Kidney capillary endothelial cell (primary cell): ENCODE measurements at regions not wholly inside any gene's neighbourhood (a gene's known extent, or its start where the extent isn't known, plus 50 kb on each side); places are given as distances from the start of the nearest gene placed in this dataset.
A peak's percentile ranks its signal among the peaks of the same experiment; 100 is the strongest.

Source experiments
- DNase-seq: peaks from one replicate; pipeline ENCODE4 v3.0.0-alpha.2; 2018; ENCODE audit warnings: low spot score

DNA sequence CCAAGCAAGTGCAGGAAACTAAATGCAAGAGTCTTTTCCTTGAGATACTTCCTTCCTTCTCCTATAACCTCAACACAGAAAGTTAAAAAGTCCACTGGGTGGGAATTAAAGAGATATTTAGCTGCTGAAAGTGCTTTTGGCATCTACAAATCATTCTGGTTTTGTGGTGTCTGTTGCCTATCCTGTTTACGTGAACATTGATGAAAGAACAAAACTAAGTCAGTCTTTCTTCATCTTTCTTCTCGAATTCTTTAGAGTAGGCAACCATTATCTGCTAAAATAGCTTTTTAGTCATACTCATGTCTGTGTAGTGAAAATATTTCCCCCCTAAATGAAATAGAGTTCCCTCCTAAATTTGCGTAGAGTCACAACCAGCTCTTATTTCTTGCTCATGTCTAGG, 838.6 kb downstream of the GATA3 start:
- DNase-seq: no peak

DNA sequence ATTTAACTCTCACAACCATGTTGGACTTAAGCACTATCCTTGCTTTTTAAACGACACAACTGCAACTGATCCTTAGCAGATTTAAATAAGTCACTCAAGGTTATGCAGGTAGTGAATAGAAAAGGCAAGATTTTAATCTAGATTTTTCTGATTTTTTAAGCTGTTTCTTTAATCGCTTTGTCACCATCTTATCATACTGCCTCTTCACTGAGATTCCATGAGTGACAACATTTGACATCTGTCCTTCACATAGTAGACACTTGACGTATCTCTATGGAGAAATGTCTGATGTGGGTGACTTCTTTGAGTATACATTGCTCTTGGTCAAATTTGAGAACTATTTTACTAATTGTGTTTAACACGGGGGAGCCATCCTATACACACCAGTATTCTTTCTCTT, 839.7 kb downstream of the GATA3 start:
- no peak for DNase-seq

DNA sequence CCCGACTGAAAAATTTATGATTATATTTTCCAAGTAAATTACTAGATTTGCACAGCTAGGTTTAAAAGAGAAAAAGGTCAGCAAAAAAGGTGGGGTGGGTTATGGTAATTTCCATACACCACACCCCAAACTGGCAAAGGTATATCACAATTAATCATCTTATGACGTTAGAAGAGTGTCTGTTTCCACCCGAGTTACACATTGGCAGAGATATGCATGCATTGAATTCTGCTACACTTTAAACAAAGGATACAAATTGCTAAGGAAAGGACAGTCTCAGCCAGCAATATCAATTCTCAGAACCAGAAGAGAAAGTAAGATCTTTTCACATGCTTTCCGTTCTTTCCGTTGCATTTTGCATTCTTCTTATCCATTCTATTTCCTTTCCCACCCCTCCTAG, 843.3 kb downstream of the GATA3 start:
- DNase-seq: no peak

DNA sequence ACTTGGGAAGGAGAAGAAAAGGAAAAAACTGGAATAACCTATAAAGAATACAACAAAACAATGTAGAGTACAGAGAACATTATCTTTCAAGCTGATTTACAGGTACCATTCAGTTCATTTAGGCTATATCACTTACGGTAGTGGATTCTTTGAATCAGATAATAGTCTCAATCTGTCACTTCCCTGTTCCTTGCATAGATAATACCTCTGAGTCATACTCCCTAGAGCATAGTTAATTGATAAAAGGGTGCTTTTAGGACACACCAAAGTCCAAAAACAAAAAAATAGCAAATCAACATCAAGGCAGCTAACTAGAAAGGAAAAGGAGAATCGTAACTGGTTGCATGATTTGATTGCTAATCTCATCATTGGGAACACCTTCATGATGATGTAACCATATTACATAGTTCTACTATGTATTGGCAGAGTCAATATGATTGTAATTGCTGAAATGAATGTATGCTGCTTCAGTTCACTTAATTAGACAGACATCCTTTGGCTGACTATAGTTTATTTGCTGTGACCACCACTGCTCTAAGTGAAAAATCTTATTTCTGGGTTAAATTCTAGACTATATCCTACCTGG, 844.4 kb downstream of the GATA3 start:
- DNase-seq: no peak

DNA sequence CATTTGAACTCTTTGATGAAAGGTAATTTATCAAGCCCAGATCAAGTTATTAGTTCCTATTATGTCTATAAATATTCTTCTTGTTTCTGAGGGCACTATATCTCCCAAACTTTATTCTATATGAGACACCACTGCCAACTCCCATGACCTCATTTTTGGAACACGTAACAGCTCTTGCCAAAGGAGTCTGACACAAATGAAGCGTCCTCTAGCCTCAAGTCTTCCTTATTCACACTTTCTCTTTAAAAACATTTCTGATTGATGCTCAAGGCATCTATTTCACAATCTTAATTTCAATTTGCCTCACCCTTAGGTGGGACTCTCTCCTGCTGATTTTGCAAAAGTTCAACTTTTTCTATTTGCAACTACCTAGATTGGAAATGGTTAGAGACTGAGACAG, 848.4 kb downstream of the GATA3 start:
- DNase-seq: no peak

DNA sequence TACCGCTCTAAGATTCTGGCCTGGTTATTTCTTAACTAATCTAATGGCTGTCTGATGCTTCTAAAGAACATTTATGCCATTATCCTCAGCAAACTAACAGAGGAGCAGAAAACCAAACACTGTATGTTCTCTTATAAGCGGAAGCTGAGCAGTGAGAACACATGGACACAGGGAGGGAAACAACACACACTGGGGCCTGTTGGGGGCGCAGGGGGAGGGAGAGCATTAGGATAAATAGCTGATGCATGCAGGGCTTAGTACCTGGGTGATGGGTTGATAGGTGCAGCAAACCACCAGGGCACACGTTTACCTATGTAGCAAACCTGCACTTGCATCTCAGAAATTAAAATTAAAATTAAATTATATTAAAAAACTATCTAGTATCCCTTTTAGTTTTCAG, 853.5 kb downstream of the GATA3 start:
- DNase-seq: no peak

DNA sequence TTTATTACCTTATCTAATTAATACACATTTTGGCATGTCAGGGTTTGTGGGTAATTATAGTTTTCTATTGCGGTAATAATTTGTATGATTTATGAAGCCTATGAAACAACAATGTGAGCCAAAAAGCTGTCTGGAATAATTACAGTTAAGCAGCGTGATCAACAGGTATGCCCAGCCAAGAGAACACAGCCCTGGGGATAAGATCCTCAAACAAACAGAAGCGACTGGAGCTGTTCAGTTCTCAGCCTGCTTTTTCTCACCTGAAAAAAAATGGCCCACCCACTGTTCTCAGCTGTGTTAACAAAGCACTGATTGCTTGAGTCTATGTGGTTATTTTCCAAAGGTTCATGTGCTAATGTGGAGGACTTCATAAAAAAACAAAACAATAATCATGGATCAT, 855.8 kb downstream of the GATA3 start:
- no peak for DNase-seq

DNA sequence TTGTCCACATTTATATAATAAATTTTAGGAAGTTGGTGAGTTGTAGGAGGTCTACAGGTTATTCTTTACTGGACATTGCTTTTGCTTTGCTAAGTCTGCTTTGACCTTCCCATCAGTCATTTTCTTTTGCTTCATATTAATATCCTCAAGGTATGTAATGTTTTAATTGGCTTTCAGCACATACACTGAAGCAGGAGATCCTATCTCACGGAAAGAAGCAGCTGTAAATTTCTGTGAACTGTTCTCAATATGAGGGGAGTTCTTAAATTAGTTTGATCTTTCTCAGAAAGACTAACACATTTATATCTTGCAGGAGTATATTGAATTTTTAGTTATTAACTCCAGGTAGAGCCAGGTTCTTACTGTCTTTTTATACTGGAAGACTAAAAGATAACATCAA, 856.5 kb downstream of the GATA3 start:
- DNase-seq: no peak

DNA sequence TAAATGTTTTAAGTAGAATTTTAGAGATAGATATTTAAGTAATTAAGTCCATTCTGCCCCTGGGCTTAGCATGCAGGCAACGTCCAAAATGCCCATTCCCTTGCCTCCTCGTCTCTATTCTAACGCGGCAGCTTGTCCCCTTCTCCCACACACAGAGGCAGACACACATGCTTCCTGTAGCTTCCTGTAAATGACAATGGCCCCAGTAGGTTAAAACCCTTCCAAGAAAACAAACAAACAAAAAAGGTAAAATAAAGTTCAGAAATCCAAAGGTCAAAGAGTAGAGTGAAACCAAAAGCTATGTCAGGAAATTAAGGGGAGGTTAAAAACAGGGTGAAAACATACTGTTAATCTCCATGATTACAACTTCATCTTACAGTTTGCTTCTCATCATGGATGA, 857.6 kb downstream of the GATA3 start:
- DNase-seq: no peak

DNA sequence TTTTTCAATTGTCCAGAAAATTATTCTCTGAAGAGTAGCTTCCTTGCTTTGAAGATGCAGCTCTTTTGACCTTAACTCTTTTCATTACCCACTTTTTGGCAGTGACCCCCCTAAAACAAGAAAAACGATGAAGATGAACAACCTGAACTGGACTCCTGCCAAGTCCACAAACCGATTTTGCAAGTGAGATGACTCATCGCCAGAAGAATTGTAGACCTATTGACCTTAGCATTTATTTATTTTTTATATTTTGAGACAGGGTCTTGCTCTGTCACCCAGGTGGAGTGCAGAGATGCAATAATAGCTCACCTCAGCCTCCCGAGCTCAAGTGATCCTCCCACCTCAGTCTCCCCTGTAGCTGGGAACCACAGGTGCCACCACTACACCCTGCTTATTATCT, 859.2 kb downstream of the GATA3 start:
- DNase-seq: peak; percentile 10

DNA sequence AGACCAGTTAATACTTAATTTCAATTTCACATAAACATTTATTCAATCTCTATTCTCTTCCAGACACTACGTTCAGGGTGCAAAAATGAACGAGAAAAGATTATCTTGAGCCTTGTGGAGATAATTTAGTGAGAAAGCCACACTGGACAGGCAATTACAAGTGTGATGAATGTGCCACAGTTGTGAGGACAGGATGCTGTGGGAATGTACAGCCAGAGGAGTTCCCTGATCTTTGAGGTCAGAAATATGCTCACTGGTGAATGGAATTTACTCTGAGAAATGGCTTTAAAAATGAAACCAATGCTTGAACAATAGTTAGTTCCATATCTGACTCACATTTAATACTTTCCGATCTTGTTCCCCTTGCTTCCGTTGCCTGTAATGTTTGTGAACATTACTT, 864.8 kb downstream of the GATA3 start:
- DNase-seq: peak; percentile 24

DNA sequence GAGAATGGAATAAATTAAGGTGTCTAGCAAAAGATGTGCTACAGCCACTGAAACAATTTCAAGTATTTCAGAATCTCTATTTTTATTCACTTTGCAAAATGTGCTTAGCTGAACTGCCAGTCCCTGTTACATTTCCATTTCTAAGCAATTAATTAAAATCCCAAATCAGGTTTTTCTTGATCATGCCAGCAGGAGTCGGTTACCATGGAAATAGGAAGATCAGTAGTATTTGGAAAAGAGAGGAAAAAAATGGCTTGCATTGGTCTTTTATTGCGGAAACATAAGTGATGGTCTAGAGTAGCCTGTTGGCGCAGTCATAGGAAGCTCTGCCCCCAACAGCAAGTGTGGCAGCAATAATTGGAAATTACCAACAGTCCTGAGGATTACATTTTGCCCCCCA, 867.1 kb downstream of the GATA3 start:
- no peak for DNase-seq

DNA sequence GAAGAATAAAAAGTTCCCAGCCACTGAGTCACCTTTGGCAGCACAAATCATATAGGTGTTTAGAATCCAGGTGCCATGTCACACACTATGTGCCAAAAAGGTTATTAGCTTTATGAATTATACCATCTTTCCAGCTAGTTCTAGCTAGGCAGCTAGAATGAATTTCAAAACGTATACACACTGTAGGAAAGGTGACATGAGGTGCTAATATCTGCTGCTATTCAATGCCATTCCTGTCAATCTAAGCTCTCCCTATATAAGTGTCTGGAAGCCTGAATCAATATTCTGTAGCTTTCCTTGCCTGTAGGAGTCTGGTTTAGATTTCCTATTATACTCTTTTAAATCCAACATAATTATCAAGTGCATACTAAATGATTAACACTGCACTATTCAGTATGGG, 868.6 kb downstream of the GATA3 start:
- no peak for DNase-seq

DNA sequence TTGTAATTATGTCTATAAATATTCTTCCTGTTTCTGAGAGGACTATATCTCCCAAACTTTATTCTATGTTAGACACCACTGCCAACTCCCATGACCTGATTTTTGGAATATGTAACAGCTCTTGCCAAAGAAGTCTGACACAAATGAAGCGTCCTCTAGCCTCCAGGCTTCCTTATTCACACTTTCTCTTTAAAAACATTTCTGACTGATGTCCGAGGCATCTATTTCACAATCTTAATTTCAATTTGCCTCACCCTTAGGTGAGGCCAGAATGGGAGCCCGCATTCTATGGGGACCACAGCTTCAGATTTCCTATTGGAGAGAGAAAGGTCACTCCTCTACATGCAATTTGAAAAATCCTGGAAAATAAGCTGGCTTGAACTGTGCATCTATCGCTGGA, 873.2 kb downstream of the GATA3 start:
- no peak for DNase-seq

DNA sequence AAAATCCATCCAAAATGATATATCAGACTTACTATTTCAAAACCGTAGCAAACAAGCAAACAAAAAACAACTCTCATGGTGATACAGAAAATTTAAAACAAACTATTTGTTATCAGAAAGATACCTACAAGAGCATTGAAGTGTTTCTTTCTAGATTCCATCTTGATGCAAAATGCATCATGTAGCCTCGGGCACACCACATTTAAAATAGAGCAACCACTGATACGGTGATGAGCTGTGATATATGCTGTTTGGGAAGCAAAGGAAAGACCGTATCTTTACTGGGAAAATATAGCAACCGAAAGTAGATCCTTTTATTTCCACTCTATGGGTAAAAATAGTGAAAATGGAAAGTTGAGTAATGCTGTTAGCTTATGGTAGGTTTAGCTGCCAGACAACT, 892.0 kb downstream of the GATA3 start:
- DNase-seq: no peak

DNA sequence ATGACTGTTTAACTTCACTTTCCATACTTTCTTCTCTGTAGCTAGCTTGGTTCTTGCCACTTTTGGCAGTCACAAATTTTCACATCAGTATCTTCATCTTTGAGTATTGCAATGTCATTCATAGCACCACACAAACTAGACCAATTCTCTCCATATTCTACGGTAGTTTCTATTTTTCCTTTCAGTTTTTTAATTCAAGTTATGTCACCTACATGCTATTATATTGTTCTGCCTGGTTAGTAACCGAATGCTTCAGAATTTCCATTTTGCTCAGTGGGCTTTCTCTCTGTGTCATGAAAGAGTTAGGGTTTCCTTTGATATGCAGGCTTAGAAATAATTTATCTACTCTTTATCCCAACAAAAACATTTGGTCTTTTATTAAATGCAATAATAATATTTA, 896.5 kb downstream of the GATA3 start:
- no peak for DNase-seq

DNA sequence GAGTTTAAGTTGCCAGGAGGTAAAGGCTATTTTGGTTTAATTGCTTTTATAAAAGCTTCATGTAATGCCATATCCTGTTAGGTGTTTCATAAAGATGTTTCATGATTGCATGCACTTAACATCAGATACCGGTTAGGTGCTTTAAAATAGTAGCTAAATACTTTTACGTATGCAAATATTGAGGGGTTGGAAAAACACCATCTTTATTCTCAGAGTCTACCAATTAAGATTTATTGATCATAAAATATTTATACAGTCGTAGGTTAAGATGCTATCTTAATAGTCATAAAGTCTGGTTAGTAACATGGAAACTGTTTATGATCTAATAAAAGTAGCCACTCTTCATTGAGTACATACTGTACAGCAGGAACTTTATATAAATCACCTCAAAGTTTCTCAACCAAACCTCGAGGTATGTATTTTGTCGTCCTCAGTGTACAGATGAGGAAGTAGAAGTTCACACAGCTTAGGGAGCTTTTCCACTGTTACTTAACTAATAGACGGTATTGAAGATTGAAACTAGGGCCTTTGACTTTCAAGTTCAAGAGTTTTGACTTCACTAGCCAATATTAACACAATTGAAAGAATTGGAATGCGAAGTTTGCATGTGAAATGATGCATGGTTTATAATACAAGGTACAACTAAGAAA, 897.1 kb downstream of the GATA3 start:
- DNase-seq: no peak

DNA sequence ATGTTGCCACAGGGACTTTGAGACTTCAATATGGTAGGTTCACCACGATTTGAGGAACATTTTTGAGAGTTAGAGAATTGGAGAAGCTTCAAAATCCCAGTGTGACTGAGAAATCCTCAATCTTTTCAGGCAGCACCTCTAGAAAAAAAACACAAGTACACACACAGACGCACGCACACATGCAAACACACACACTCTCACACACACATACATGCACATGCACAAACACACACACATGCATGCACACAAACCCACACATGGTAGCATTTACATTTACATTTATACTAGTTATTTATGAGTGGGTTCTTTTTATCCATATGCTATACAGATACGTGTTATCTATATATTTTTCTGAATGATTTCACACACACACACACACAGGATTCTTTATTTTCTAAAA, 901.9 kb downstream of the GATA3 start:
- no peak for DNase-seq

DNA sequence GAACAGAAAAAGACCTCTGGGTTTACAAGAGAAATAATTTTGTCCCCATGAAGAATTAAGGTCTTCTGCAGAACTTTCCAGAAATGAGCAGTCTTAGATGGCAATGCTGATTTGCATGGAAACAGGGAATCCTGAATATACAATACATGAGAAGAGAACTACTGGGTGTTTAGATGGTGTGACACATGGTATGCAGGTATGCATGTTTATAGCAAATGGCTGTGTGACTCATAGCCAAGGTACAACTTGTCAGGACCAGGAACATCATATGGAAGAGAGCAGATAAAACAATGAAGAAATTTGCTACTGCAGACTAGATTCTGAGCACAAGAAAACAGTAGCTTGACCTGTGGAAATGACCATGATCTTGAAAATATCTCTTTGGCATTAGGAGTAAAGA, 907.8 kb downstream of the GATA3 start:
- DNase-seq: no peak

DNA sequence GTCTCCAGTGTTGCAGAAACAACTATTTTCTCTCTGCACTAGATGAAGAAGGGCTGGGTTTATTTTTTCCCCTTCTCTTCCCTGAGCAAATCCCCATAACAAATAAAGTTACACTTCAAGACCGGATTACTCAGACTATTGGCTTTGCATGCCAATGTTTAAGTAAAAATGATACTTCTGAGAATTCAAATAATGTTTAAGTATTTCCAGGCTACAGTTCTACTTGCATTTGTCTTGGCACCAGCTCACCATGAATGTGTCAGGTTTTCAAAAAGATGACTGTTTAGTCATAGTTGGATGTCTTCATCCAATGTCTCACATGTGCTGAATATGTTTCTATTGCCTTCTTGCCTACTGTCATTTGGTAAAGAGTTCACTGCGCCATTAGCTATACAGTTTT, 912.6 kb downstream of the GATA3 start:
- no peak for DNase-seq

DNA sequence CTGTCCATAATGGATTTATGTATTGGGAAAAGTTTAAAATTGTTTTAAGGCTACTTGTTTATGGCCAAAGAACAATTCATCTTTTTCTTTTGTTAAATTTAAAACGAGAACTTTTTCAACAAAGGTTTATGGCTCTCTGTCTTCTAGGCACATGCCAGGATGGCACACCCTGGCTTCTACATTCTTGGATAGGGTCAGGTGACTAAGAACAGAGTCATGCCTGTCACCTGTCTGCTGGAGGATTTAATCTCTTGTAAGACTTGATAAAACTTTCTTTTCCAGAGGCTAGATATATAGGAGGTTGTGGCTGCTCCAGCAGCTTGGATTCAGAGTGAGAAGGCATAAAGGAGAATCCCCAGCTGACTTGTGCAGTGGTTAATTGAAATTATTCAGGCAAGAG, 915.4 kb downstream of the GATA3 start:
- no peak for DNase-seq

DNA sequence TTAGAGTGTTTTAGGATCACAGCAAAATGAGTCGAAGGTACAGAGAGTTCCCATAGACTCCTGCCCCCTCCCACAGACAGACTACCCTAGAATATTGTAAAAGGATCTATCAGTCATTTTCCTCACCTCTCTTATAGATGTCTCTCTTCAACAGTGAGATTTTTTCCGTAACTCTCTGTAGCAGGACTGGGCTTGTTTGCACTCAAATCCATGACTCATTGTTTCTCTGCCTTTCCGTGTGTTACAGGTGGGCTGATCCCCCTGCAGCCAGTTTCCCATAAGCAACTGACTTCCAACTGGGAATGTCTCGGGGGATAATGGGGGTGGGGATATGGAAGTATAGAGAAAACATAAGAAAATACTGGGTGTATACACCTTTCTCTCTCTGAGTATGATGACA, 921.0 kb downstream of the GATA3 start:
- DNase-seq: no peak

DNA sequence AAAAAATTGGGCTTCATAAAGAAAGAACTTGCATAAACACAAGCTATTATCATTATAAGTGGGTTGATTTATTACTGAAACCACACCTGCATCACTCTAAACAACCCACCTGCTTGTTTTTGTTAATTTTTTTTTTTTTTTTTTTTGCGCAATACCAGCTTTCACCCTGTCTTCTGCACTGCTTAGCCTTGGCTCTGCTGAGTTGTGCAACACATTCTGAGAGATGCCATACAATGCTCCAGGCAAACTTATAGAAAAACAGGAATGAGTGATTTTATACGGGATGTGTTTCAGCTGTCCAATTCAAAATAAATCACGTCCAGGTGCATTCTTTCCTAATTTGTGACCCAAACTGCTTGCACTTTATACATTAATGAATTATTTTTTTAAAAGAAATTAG, 923.6 kb downstream of the GATA3 start:
- no peak for DNase-seq

DNA sequence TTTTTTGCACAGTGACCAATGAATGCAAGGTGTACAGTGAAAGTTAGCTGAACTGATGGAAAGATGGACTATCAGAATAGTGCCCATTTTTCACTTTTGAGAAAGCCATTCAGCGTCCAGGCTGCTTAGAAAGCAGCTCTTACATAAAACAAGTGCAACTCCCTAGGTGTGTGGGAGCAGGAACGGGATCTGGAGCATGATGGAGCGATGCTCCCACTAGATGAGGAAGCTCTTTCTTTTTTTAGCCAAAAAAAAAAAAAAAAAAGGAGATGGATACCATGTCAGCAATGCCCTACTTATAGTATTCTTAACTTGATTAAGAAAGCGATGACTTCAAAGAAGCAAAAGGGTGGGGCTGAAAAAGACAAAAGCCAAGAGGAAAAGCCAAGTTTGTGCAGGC, 925.5 kb downstream of the GATA3 start:
- no peak for DNase-seq

DNA sequence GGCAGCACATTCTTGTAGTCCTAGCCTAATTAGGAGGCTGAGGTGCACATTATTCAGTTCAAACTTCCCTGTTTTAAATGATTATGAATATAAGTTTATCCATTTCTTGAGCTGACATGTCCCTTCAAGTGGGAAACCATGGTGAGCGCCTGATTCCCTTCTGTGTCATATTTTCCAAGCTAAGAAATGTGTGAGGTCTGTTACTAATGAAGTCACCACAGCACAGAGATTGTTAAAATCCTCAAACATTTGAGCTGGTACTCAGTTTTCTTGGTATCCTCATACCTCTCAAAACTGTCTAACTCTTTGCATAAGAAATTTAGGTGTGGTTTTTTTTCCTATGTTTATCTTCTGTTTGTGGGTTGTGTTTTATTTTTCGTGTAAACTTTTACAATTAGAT, 926.8 kb downstream of the GATA3 start:
- no peak for DNase-seq
